HepG2 (cell line): ENCODE measurements at regions not wholly inside any gene's neighbourhood (a gene's known extent, or its start where the extent isn't known, plus 50 kb on each side); places are given as distances from the start of the nearest gene placed in this dataset.

Source experiments
- ATAC-seq: fragments of 200-7000 bp; cut with Tn5 transposase; 3 replicates; pipeline ENCODE4 v1.9.1; 2020; ENCODE audit warnings: mild to moderate bottlenecking, moderate library complexity
- BruUV-seq: library from RNA; stranded (reverse); fragments of 400-500 nt; replicated peaks from 2 replicates; lab custom pipeline; 2021; lab: Mats Ljungman, UMichigan
- CTCF ChIA-PET: fragments of 300-600 bp; formaldehyde crosslinking; extraction: SDS; loops from one replicate; lab custom pipeline; 2021; ENCODE audit warnings: low total read pairs, inconsistent platforms, low intra/inter-chr PET ratio; lab: Yijun Ruan, JAX
- POLR2A ChIA-PET: fragments of 350-600 bp; sonication (Branson Sonifier 250); formaldehyde crosslinking; loops from one replicate; lab custom pipeline; 2020; ENCODE audit warnings: antibody characterized with exemption, inconsistent platforms; lab: Yijun Ruan, JAX
- DNase-seq: peaks from one replicate; pipeline ENCODE4 v3.0.0-alpha.2; 2015; ENCODE audit warnings: low spot score
- FAIRE-seq: peaks from 3 replicates; lab custom pipeline; 2011; peaks lifted over from hg19 to GRCh38; lab: Jason Lieb, UNC
- H2AFZ ChIP-seq: one replicate; pipeline ENCODE4 v1.6.1; 2011; ENCODE audit warnings: low read length, inconsistent platforms
- H3K27ac ChIP-seq: fragments of 300-600 bp; 3 replicates; pipeline ENCODE4 v1.8.0; 2011; ENCODE audit warnings: mixed run types, mild to moderate bottlenecking, mixed read lengths, low read length, inconsistent platforms; ENCODE audit not compliant: insufficient read depth; ENCODE audit errors: extremely low read length
- H3K27me3 ChIP-seq, 2 experiments: fragments of 200-600 bp in 1 of 2; 2 replicates in 1 of 2; 3 replicates in 1 of 2; pipeline versions ENCODE4 v1.6.0 to v1.8.0; 2011; ENCODE audit warnings: low read length in 2 of 2, mild to moderate bottlenecking in 2 of 2, moderate library complexity in 2 of 2, inconsistent platforms in 1 of 2; ENCODE audit not compliant: insufficient read depth in 2 of 2, control insufficient read depth in 1 of 2
- H3K36me3 ChIP-seq, 2 experiments: fragments of 200-600 bp in 1 of 2; replicated peaks in 1 of 2; 2 replicates in 1 of 2; 3 replicates in 1 of 2; pipeline versions ENCODE4 v1.5.1 to v1.8.0; 2011; ENCODE audit warnings: low read length in 2 of 2, inconsistent platforms in 1 of 2; ENCODE audit not compliant: insufficient read depth in 2 of 2, control insufficient read depth in 1 of 2
- H3K4me1 ChIP-seq: 2 replicates; pipeline ENCODE4 v1.5.1; 2012; ENCODE audit warnings: low read length, inconsistent platforms; ENCODE audit not compliant: insufficient read depth
- H3K4me2 ChIP-seq: 2 replicates; pipeline ENCODE4 v1.6.0; 2011; ENCODE audit warnings: low read depth, low read length, inconsistent platforms
- H3K4me3 ChIP-seq, 3 experiments: fragments of 200-600 bp in 1 of 3; sonication (generic), shearing (Covaris generic) in 1 of 3; replicated peaks in 1 of 3; 2 replicates each; pipeline ENCODE4 v1.5.1; 2011 to 2016; ENCODE audit warnings: low read length in 3 of 3, inconsistent platforms in 2 of 3, low read depth in 2 of 3, mild to moderate bottlenecking in 2 of 3, control low read depth in 1 of 3, mixed read lengths in 1 of 3; ENCODE audit not compliant: insufficient read depth in 1 of 3
- H3K79me2 ChIP-seq: one replicate; pipeline ENCODE4 v1.6.1; 2011; ENCODE audit warnings: low read length, inconsistent platforms; ENCODE audit not compliant: insufficient read depth
- H3K9ac ChIP-seq: 2 replicates; pipeline ENCODE4 v1.6.0; 2011; ENCODE audit warnings: mild to moderate bottlenecking, low read depth, low read length, inconsistent platforms; ENCODE audit not compliant: insufficient read depth
- H3K9me3 ChIP-seq: 2 replicates; pipeline ENCODE4 v1.5.1; 2012; ENCODE audit warnings: mild to moderate bottlenecking, low read length
- H4K20me1 ChIP-seq: 2 replicates; pipeline ENCODE4 v1.6.0; 2011; ENCODE audit warnings: inconsistent platforms, mild to moderate bottlenecking, low read length, moderate library complexity; ENCODE audit not compliant: insufficient read depth
- ADNP ChIP-seq: sonication (generic); formaldehyde crosslinking; IDR thresholded peaks from 2 replicates; pipeline ENCODE4 v1.4.0; 2020; ENCODE audit warnings: missing genetic modification reagents
- EED ChIP-seq: sonication (generic); formaldehyde crosslinking; IDR thresholded peaks from 2 replicates; pipeline ENCODE4 v1.5.0; 2020; ENCODE audit warnings: mild to moderate bottlenecking, missing genetic modification reagents
- ETV5 ChIP-seq: IDR thresholded peaks from 2 replicates; pipeline ENCODE4 v1.6.1; 2018; ENCODE audit warnings: missing biosample characterization, missing genetic modification reagents, inconsistent platforms, borderline replicate concordance
- GTF3A ChIP-seq: sonication (generic); formaldehyde crosslinking; conservative IDR thresholded peaks from 2 replicates; pipeline ENCODE4 v1.4.0; 2020; ENCODE audit warnings: mild to moderate bottlenecking, missing genetic modification reagents
- IKZF4 ChIP-seq: sonication (generic); formaldehyde crosslinking; IDR thresholded peaks from 2 replicates; pipeline ENCODE4 v1.5.1; 2020; ENCODE audit warnings: borderline replicate concordance, mild to moderate bottlenecking, low read depth, missing genetic modification reagents; ENCODE audit errors: not compliant biosample characterization
- IRF9 ChIP-seq: sonication (generic); formaldehyde crosslinking; IDR thresholded peaks from 2 replicates; pipeline ENCODE4 v1.8.0; 2022; ENCODE audit warnings: missing genetic modification reagents, mild to moderate bottlenecking, borderline replicate concordance
- ISX ChIP-seq: sonication (generic); formaldehyde crosslinking; conservative IDR thresholded peaks from 2 replicates; pipeline ENCODE4 v1.5.0; 2020; ENCODE audit warnings: missing genetic modification reagents
- POLR2AphosphoS5 ChIP-seq: IDR thresholded peaks from 2 replicates; pipeline ENCODE4 v1.6.1; 2012; ENCODE audit warnings: low read depth, low read length
- SPEN ChIP-seq: sonication (generic); formaldehyde crosslinking; IDR thresholded peaks from 2 replicates; pipeline ENCODE4 v1.5.1; 2020; ENCODE audit warnings: low read depth, mild to moderate bottlenecking, missing genetic modification reagents
- ZBTB7B ChIP-seq: sonication (generic); formaldehyde crosslinking; IDR thresholded peaks from 2 replicates; pipeline ENCODE4 v1.4.0; 2020; ENCODE audit warnings: missing genetic modification reagents
- ZEB1 ChIP-seq: IDR thresholded peaks from 2 replicates; pipeline ENCODE4 v1.6.1; 2012; ENCODE audit warnings: mild to moderate bottlenecking, low read depth, inconsistent platforms; ENCODE audit not compliant: insufficient replicate concordance
- ZKSCAN8 ChIP-seq: IDR thresholded peaks from 2 replicates; pipeline ENCODE4 v1.6.1; 2016; ENCODE audit warnings: borderline replicate concordance, missing genetic modification reagents, missing compliant biosample characterization
- ZNF773 ChIP-seq: sonication (generic); formaldehyde crosslinking; IDR thresholded peaks from 2 replicates; pipeline ENCODE4 v1.4.0; 2020; ENCODE audit warnings: missing genetic modification reagents, borderline replicate concordance
- ZSCAN12 ChIP-seq: sonication (generic); formaldehyde crosslinking; IDR thresholded peaks from 2 replicates; pipeline ENCODE4 v1.9.0; 2021; ENCODE audit warnings: mild to moderate bottlenecking, missing genetic modification reagents
- ZSCAN31 ChIP-seq: sonication (generic); formaldehyde crosslinking; IDR thresholded peaks from 2 replicates; pipeline ENCODE4 v1.5.0; 2020; ENCODE audit warnings: low read depth, mild to moderate bottlenecking, missing genetic modification reagents
- WGBS: methylation state at CpG from one replicate; pipeline ENCODE4 v1.1.6; 2017; ENCODE audit warnings: low lambda C conversion rate; 5-methylcytosine and 5-hydroxymethylcytosine counted together
- in situ Hi-C: cut with HindIII; loops from 2 replicates; pipeline ENCODE4 v1.10.0; 2017; ENCODE audit warnings: low pct_unique_long_range_greater_than_20kb; ENCODE audit not compliant: extremely low pct_ligation_motif_present
- intact Hi-C: fragments of 100-400 bp; cut with micrococcal nuclease; formaldehyde crosslinking; loops from one replicate; pipeline ENCODE4 v1.10.0; 2022; ENCODE audit not compliant: unreplicated experiment
- TF ChIP-seq, protein P1 (sequence below): sonication (generic); formaldehyde crosslinking; IDR thresholded peaks from 2 replicates; pipeline ENCODE4 v1.9.0; 2021; ENCODE audit warnings: missing genetic modification reagents, mild to moderate bottlenecking, borderline replicate concordance
- TF ChIP-seq, protein P2 (sequence below): sonication (generic); formaldehyde crosslinking; conservative IDR thresholded peaks from 2 replicates; pipeline ENCODE4 v1.4.0; 2020; ENCODE audit warnings: missing genetic modification reagents
- TF ChIP-seq, protein P3 (sequence below): sonication (generic); formaldehyde crosslinking; IDR thresholded peaks from 2 replicates; pipeline ENCODE4 v1.9.0; 2021; ENCODE audit warnings: missing genetic modification reagents, borderline replicate concordance

- no peak for TF ChIP-seq ZSCAN12 (CRISPR knock-in tag)
- TF ChIP-seq ZBTB7B (CRISPR knock-in tag) = no peak
- TF ChIP-seq POLR2AphosphoS5 = no peak
- TF ChIP-seq, protein P1, sequence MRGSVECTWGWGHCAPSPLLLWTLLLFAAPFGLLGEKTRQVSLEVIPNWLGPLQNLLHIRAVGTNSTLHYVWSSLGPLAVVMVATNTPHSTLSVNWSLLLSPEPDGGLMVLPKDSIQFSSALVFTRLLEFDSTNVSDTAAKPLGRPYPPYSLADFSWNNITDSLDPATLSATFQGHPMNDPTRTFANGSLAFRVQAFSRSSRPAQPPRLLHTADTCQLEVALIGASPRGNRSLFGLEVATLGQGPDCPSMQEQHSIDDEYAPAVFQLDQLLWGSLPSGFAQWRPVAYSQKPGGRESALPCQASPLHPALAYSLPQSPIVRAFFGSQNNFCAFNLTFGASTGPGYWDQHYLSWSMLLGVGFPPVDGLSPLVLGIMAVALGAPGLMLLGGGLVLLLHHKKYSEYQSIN (CRISPR knock-in tag) = no peak
- TF ChIP-seq ZSCAN31 = no peak
- no peak for TF ChIP-seq ZNF773
- no peak for TF ChIP-seq ZEB1
- TF ChIP-seq SPEN (CRISPR knock-in tag) = no peak
- no peak for TF ChIP-seq IKZF4 (CRISPR knock-in tag)
Measured at GRCh38 chr5:103487218-103487617, 75.4 kb downstream of the NUDT12 start (continued).

GRCh38 chr5:103486739-103487138 lies 75.8 kb downstream of the NUDT12 start:
- Histone ChIP-seq H3K4me3 (no peak overlapping the region), H3K4me1 (no peaks in the 10 kb centered on the region), H4K20me1 (no peaks in the 10 kb centered on the region), H3K9ac (no peak overlapping the region), H3K27ac (no peak overlapping the region), H2AFZ (no peak overlapping the region), H3K79me2 (no peaks in the 10 kb centered on the region), H3K27me3 (no peaks in the 10 kb centered on the region), H3K9me3 (no peaks in the 10 kb centered on the region), H3K36me3 (no peaks in the 10 kb centered on the region), H3K4me2 (no peak overlapping the region)
- in situ Hi-C loops (no loop called here), intact Hi-C loops (no loop called here)
- BruUV-seq = no TSS peak
- ChIA-PET POLR2A (no interaction called here), CTCF (no interaction called here)
- no peak for DNase-seq
- FAIRE-seq = no peak
- ATAC-seq = no peak
- WGBS = 43% methylated on average over 5 of the region's 5 CpGs
- TF ChIP-seq ADNP (CRISPR knock-in tag) (no peak), GTF3A (CRISPR knock-in tag) (no peak), IRF9 (CRISPR knock-in tag) (no peak), EED (no peak), ISX (CRISPR knock-in tag) (no peak), ETV5 (CRISPR knock-in tag) (no peak), ZKSCAN8 (no peak)
- TF ChIP-seq, protein P2, sequence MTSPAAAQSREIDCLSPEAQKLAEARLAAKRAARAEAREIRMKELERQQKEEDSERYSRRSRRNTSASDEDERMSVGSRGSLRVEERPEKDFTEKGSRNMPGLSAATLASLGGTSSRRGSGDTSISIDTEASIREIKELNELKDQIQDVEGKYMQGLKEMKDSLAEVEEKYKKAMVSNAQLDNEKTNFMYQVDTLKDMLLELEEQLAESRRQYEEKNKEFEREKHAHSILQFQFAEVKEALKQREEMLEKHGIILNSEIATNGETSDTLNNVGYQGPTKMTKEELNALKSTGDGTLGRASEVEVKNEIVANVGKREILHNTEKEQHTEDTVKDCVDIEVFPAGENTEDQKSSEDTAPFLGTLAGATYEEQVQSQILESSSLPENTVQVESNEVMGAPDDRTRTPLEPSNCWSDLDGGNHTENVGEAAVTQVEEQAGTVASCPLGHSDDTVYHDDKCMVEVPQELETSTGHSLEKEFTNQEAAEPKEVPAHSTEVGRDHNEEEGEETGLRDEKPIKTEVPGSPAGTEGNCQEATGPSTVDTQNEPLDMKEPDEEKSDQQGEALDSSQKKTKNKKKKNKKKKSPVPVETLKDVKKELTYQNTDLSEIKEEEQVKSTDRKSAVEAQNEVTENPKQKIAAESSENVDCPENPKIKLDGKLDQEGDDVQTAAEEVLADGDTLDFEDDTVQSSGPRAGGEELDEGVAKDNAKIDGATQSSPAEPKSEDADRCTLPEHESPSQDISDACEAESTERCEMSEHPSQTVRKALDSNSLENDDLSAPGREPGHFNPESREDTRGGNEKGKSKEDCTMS (CRISPR knock-in tag) = no peak
- TF ChIP-seq, protein P3, sequence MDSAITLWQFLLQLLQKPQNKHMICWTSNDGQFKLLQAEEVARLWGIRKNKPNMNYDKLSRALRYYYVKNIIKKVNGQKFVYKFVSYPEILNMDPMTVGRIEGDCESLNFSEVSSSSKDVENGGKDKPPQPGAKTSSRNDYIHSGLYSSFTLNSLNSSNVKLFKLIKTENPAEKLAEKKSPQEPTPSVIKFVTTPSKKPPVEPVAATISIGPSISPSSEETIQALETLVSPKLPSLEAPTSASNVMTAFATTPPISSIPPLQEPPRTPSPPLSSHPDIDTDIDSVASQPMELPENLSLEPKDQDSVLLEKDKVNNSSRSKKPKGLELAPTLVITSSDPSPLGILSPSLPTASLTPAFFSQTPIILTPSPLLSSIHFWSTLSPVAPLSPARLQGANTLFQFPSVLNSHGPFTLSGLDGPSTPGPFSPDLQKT = no peak
